HG03457 (cell line): ENCODE measurements at regions not wholly inside any gene's neighbourhood (a gene's known extent, or its start where the extent isn't known, plus 50 kb on each side); places are given as distances from the start of the nearest gene placed in this dataset.
"Not testable (repeated sequence)": the region's sequence is repeated elsewhere in the genome, so short reads cannot be mapped to it uniquely, and the experiment has no call there.

Source experiments
- ATAC-seq: cut with Tn5 transposase; IDR thresholded peaks from one replicate; pipeline ENCODE4 v1.9.1; 2021; ENCODE audit warnings: moderate number of reproducible peaks; ENCODE audit not compliant: unreplicated experiment

DNA sequence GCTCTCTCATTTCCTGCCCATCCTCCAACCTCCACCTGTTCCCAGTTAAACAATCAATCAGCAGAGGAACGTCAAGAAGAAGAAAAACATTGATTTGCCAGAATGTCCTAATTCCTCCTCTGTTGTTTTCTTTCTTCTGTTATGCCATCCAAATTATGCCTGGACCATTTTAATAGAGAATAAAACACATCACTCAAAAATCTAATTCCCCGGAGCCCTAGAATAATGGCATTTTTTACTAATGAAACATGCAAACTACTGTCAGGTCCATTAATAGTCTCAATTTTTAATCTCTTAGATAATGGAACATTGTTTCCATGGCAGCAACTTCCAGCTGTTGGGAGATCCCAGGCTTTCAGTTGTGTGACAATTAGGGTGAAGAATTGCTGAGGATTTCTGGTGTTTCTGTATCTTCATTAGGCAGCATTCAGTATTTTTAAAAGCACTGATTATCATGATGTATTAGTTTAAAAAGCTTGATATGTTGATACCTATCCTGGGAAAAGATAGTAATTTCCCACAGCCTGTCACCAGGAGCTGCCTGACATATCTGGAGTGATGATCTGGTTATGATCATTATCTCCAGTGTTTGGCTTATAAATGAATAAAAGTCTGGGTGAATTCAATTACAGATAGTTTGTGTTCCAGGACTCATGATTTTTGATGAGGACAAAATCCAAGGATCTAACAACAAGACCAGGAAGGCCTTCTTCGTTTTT lies 209.8 kb downstream of the TPBG start:
- ATAC-seq, result no peak

GRCh38 chr6:82576284-82576683 lies 212.7 kb downstream of the TPBG start:
- ATAC-seq, result no peak

- no peak for ATAC-seq
These were observed 220.6 kb downstream of the TPBG start for GRCh38 chr6:82584194-82584695.

- no peak for ATAC-seq
These were observed 221.2 kb downstream of the TPBG start for GRCh38 chr6:82584856-82585255.

DNA sequence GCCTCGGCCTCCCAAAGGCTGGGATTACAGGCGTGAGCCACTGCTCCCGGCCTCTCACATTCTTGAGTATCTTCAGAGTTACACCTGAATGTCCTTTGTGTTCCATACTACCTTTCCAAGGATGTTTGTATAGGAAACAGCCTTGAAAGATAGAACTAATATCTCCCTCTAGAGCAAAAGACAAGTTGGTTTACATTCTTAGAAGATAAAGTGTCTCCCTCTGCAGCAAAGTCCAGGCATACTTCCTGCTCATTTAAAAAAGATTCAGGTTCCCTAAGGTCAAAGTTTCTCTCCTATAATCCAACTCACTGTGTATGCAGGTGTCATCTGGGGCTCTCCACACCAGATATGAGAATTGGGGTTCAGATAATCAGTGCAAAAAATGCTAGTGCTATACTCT lies 224.4 kb downstream of the TPBG start:
- no peak for ATAC-seq

- no peak for ATAC-seq
These were observed 225.3 kb downstream of the TPBG start for GRCh38 chr6:82588859-82589412.

GRCh38 chr6:82589509-82590206 lies 226.0 kb downstream of the TPBG start:
- ATAC-seq, result peak; percentile 75

DNA sequence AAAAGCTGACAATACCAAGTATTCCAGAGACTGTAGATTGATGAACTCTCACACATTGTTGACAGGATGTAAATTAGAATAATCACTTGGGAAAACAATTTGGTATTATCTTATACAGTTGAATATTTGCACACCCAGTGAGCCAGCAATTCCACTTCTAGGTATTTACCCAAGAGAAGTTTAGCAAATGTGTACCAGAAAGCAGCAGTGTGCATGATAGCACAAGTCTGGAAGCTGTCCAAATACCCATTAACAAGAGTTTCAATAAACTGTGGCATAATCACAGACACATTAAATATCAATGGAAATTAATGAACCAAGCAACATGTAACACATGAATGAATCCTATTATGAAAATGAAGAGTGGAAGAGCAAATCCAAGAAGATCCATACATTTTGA lies 233.6 kb downstream of the TPBG start:
- ATAC-seq, result no peak

DNA sequence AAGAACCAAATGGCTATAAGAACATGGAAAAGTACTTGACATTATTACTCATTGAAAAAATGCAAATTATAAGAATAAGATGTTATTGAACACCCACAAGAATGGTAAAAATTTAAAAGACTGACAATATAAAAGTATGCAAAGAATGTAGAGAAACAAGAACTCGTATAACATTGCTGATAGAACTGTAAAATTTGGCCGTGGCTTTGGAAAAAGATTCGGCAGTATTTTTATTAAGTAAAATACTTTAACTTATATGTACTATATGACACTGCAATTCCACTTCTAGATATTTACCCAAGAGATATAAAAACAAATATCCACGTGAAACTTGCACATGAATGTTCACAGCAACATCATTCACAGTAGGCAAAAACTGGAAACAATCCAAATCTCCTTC lies 239.2 kb downstream of the TPBG start:
- ATAC-seq, result no peak

DNA sequence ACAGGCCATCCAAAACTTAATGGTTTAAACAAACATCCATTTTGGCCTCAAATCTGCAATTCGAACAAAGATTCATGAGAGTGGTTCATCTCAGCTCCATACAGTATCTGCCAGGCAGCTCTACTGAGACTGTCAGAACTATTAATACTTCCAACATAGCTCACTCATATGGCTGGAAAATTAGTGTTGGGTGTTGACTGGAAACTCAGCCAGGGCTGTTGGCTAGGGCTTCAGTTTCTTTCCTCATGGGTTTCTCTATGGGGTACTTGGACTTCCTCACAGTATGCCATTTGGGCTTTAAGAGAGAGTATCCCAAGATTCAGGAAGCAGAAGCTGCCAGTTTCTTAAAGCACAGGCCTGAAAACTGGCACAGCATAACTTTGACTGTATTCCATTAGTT lies 240.3 kb downstream of the TPBG start:
- no peak for ATAC-seq

DNA sequence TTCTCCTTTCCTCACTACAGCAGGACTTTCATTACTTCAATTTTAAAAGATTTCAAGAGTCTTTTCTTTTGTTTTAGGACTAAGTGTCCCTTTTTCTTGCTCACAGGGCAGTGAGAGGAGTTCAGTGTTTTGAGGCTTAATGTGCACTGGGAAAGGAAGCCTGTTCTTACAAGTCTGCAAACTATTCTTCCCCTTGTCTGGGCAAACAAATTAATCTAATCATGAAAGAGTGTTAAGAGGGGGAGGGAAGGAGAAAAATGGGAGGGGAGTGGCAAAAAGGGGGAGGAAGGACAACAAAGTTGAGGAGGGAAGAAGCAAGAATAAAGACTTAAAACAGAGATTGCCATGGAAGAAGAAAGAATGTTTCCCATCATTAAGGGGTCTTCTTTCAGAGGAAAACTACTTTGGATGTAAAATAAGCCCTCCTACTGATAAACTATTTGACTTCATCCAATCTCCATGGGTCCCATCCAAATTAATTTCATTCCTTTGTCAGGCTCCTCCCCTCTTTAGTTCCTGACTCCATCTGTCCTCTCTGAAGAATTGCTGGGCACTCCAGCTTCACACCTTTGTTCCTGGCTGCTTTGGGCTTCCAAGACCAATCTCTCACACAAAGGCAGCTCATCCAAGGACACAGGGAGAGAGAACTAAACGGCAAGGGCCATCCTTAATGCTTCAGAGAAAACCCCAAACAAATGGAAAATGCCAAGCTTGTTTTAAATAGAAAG lies 244.5 kb downstream of the TPBG start:
- ATAC-seq, result no peak

- no peak for ATAC-seq
These were observed 245.2 kb downstream of the TPBG start for GRCh38 chr6:82608781-82609180.

DNA sequence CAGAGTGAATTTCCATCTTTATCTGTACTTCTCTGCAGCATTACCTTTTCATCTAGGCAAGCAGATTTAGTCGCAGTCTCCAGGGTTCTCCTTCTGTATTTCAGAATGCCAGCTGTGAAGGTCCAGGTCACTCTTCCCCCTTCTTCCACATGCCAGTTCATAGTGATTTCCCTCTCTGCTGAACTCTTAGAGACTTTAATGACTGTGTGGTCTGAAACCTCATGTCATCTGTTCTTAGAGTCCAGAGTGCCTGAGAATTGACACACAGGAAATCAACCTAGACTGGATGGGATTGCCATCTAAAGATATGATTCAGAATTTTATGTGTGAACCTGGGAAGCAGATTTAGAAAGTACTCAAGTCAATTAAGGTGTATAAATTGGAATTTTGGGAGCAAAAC lies 248.1 kb downstream of the TPBG start:
- no peak for ATAC-seq

DNA sequence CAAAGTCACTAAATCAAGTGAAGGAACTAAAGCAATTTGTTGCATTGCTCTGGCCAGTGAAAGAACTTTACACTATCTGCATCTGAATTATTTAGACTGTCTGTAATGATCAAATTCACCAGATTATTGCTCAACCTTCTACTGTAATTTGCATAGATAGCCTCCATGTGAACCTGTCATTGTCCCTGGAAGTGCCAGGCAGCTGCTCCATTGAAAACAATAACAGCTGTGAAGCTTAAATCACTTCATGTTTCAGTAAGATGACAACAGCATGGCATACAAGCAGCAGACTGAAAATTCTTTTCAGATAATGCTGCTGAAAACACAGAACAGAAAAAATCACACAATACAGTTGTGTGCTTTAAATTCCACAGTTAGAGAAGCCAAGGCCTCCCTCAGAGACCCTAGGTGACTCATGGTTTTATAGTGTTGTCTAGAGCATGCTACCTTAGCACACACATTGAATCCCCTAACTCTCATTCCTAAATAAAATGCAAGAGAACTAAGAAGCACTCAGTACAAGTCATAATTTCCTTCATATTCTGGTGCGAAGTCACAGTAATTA lies 248.9 kb downstream of the TPBG start:
- ATAC-seq, result no peak

GRCh38 chr6:82614518-82614917 lies 250.9 kb downstream of the TPBG start:
- no peak for ATAC-seq

- no peak for ATAC-seq
These were observed 252.9 kb downstream of the TPBG start for GRCh38 chr6:82616386-82617028.

- no peak for ATAC-seq
These were observed 254.0 kb downstream of the TPBG start for GRCh38 chr6:82617648-82618047.

GRCh38 chr6:82619573-82619972 lies 256.0 kb downstream of the TPBG start:
- ATAC-seq, result no peak

- no peak for ATAC-seq
These were observed 258.8 kb downstream of the TPBG start for GRCh38 chr6:82622461-82622860.

DNA sequence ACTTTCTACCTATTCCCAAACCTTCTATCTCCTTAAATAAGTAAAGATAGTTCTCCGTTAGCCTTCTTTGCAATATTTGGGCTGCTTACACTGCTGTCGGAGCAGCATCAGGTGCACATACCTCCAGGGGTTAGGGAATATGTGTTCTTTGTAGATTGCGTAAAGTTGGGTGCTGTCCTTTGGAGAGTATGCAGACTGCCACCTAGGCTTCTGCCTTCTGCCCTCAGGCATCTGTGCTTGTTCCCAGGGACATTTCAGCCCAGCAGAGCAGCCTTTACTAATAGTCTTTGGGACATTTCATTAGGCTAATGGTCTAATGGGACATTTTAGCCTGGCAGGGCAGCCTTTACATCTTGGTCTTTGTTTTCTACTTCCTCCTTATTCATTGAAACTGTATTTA lies 260.6 kb downstream of the TPBG start:
- no peak for ATAC-seq

GRCh38 chr6:82626946-82627345 lies 263.3 kb downstream of the TPBG start:
- not testable (repeated sequence) for ATAC-seq
